ENCODE measurements at regions not wholly inside any gene's neighbourhood (a gene's known extent, or its start where the extent isn't known, plus 50 kb on each side); places are given as distances from the start of the nearest gene placed in this dataset.
A peak's percentile ranks its signal among the peaks of the same experiment; 100 is the strongest.
"Not testable (repeated sequence)": the region's sequence is repeated elsewhere in the genome, so short reads cannot be mapped to it uniquely, and the experiment has no call there.

- Mint-ChIP-seq H3K36me3 (ENCODE audit: low read depth, unreplicated experiment) (no peaks in the 10 kb centered on the region), H3K4me1 (ENCODE audit: low read depth, unreplicated experiment) (no peaks in the 10 kb centered on the region), H3K27me3 (ENCODE audit: low read depth, unreplicated experiment) (no peaks in the 10 kb centered on the region), H3K9me3 (ENCODE audit: unreplicated experiment) (peaks cover 2% of the 10 kb centered on the region), H3K4me3 (ENCODE audit: unreplicated experiment) (no peak overlapping the region), H3K27ac (ENCODE audit: unreplicated experiment) (no peak overlapping the region)
- Histone ChIP-seq H2AFZ (ENCODE audit: low read depth, low read length) (no peak overlapping the region), H3K4me3 (ENCODE audit: insufficient read depth, low read depth, low read length) (no peak overlapping the region), H3K27ac (ENCODE audit: low read depth, low read length) (no peak overlapping the region), H3K4me1 (ENCODE audit: insufficient read depth, low read length) (no peaks in the 10 kb centered on the region), H3K4me2 (ENCODE audit: low read length) (no peak overlapping the region), H3K36me3 (ENCODE audit: insufficient read depth, low read length) (no peaks in the 10 kb centered on the region), H3K79me2 (ENCODE audit: insufficient read depth, low read length) (no peaks in the 10 kb centered on the region), H3K9me3 (ENCODE audit: insufficient read depth, low read depth, low read length) (no peaks in the 10 kb centered on the region), H3K9ac (ENCODE audit: low read length) (no peak overlapping the region), H4K20me1 (ENCODE audit: insufficient read depth, low read length) (no peaks in the 10 kb centered on the region), H3K27me3 (ENCODE audit: insufficient read depth, low read length) (no peaks in the 10 kb centered on the region)
- FAIRE-seq (no peak), DNase-seq (ENCODE audit: low read depth) (no peak)
- TF ChIP-seq CTCF (IDR thresholded peaks at IDR 0.05; ENCODE audit: insufficient read depth, low read depth, low read length) (no peak), EZH2 (IDR thresholded peaks at IDR 0.05; ENCODE audit: insufficient read depth, low read length) (no peak)
Measured at GRCh38 chr12:29891792-29892191, 108.0 kb upstream of the TMTC1 start.

- DNase-seq (ENCODE audit: low read depth) (peak; percentile 1), FAIRE-seq (no peak)
- no peak overlapping the region for H3K27ac Mint-ChIP-seq (ENCODE audit: unreplicated experiment)
- Histone ChIP-seq H3K27me3 (ENCODE audit: insufficient read depth, low read length) (no peaks in the 10 kb centered on the region), H4K20me1 (ENCODE audit: insufficient read depth, low read length) (no peaks in the 10 kb centered on the region), H3K4me3 (ENCODE audit: insufficient read depth, low read depth, low read length) (no peak overlapping the region), H2AFZ (ENCODE audit: low read depth, low read length) (no peak overlapping the region), H3K36me3 (ENCODE audit: insufficient read depth, low read length) (no peaks in the 10 kb centered on the region), H3K4me2 (ENCODE audit: low read length) (no peak overlapping the region), H3K9ac (ENCODE audit: low read length) (no peak overlapping the region), H3K27ac (ENCODE audit: low read depth, low read length) (no peak overlapping the region), H3K79me2 (ENCODE audit: insufficient read depth, low read length) (no peaks in the 10 kb centered on the region), H3K4me1 (ENCODE audit: insufficient read depth, low read length) (no peaks in the 10 kb centered on the region), H3K9me3 (ENCODE audit: insufficient read depth, low read depth, low read length) (no peaks in the 10 kb centered on the region)
- no peaks in the 10 kb centered on the region for H3K4me1 Mint-ChIP-seq (ENCODE audit: low read depth, unreplicated experiment)
- H3K27me3 Mint-ChIP-seq (ENCODE audit: low read depth, unreplicated experiment) = no peaks in the 10 kb centered on the region
- H3K4me3 Mint-ChIP-seq (ENCODE audit: unreplicated experiment) = no peak overlapping the region
- no peaks in the 10 kb centered on the region for H3K36me3 Mint-ChIP-seq (ENCODE audit: low read depth, unreplicated experiment)
- TF ChIP-seq EZH2 (IDR thresholded peaks at IDR 0.05; ENCODE audit: insufficient read depth, low read length) = no peak
- TF ChIP-seq CTCF (IDR thresholded peaks at IDR 0.05; ENCODE audit: insufficient read depth, low read depth, low read length) = no peak
- peaks cover 3% of the 10 kb centered on the region for H3K9me3 Mint-ChIP-seq (ENCODE audit: unreplicated experiment)
Measured at GRCh38 chr12:29889737-29890136, 106.0 kb upstream of the TMTC1 start.

- Histone ChIP-seq H2AFZ (ENCODE audit: low read depth, low read length) (no peak overlapping the region), H3K79me2 (ENCODE audit: insufficient read depth, low read length) (no peaks in the 10 kb centered on the region), H3K27ac (ENCODE audit: low read depth, low read length) (no peak overlapping the region), H3K4me3 (ENCODE audit: insufficient read depth, low read depth, low read length) (no peak overlapping the region), H3K36me3 (ENCODE audit: insufficient read depth, low read length) (no peaks in the 10 kb centered on the region), H3K4me2 (ENCODE audit: low read length) (no peak overlapping the region), H3K9me3 (ENCODE audit: insufficient read depth, low read depth, low read length) (no peaks in the 10 kb centered on the region), H3K9ac (ENCODE audit: low read length) (no peak overlapping the region), H3K4me1 (ENCODE audit: insufficient read depth, low read length) (no peaks in the 10 kb centered on the region), H4K20me1 (ENCODE audit: insufficient read depth, low read length) (no peaks in the 10 kb centered on the region), H3K27me3 (ENCODE audit: insufficient read depth, low read length) (no peaks in the 10 kb centered on the region)
- H3K27me3 Mint-ChIP-seq (ENCODE audit: low read depth, unreplicated experiment) = no peaks in the 10 kb centered on the region
- no peak overlapping the region for H3K4me3 Mint-ChIP-seq (ENCODE audit: unreplicated experiment)
- no peak for TF ChIP-seq CTCF (IDR thresholded peaks at IDR 0.05; ENCODE audit: insufficient read depth, low read depth, low read length)
- TF ChIP-seq EZH2 (IDR thresholded peaks at IDR 0.05; ENCODE audit: insufficient read depth, low read length) = no peak
- no peak for FAIRE-seq
- no peak overlapping the region for H3K27ac Mint-ChIP-seq (ENCODE audit: unreplicated experiment)
- peaks cover 4% of the 10 kb centered on the region for H3K9me3 Mint-ChIP-seq (ENCODE audit: unreplicated experiment)
- DNase-seq (ENCODE audit: low read depth) = no peak
- no peaks in the 10 kb centered on the region for H3K36me3 Mint-ChIP-seq (ENCODE audit: low read depth, unreplicated experiment)
- no peaks in the 10 kb centered on the region for H3K4me1 Mint-ChIP-seq (ENCODE audit: low read depth, unreplicated experiment)
Measured at GRCh38 chr12:29888777-29889176, 105.0 kb upstream of the TMTC1 start.

GRCh38 chr12:29884957-29885356, 101.2 kb upstream of the TMTC1 start:
- H3K27me3 ChIP-seq (ENCODE audit: insufficient read depth, low read length); H3K4me2 ChIP-seq (ENCODE audit: low read length); H3K4me3 ChIP-seq (ENCODE audit: insufficient read depth, low read depth, low read length); H3K4me3 Mint-ChIP-seq (ENCODE audit: unreplicated experiment); H3K79me2 ChIP-seq (ENCODE audit: insufficient read depth, low read length); H3K9ac ChIP-seq (ENCODE audit: low read length); H3K36me3 ChIP-seq (ENCODE audit: insufficient read depth, low read length); H3K9me3 ChIP-seq (ENCODE audit: insufficient read depth, low read depth, low read length); H3K27ac Mint-ChIP-seq (ENCODE audit: unreplicated experiment); H3K27ac ChIP-seq (ENCODE audit: low read depth, low read length); H3K9me3 Mint-ChIP-seq (ENCODE audit: unreplicated experiment); FAIRE-seq; DNase-seq (ENCODE audit: low read depth); H2AFZ ChIP-seq (ENCODE audit: low read depth, low read length); H4K20me1 ChIP-seq (ENCODE audit: insufficient read depth, low read length); H3K4me1 Mint-ChIP-seq (ENCODE audit: low read depth, unreplicated experiment); H3K4me1 ChIP-seq (ENCODE audit: insufficient read depth, low read length); H3K36me3 Mint-ChIP-seq (ENCODE audit: low read depth, unreplicated experiment); H3K27me3 Mint-ChIP-seq (ENCODE audit: low read depth, unreplicated experiment): not testable (repeated sequence)
